A673 (cell line): ENCODE measurements at regions not wholly inside any gene's neighbourhood (a gene's known extent, or its start where the extent isn't known, plus 50 kb on each side); places are given as distances from the start of the nearest gene placed in this dataset.

Source experiments
- CTCF ChIP-seq: fragments of 300-800, 200-600 bp; sonication (generic); conservative IDR thresholded peaks from 2 replicates; pipeline ENCODE4 v1.5.1; 2017; ENCODE audit warnings: low read depth, mild to moderate bottlenecking, antibody characterized with exemption, low read length, moderate library complexity, mixed read lengths
- EZH2 ChIP-seq: fragments of 200-600 bp; sonication (generic); IDR thresholded peaks from 2 replicates; pipeline ENCODE4 v1.6.1; 2017; ENCODE audit warnings: borderline replicate concordance, low read depth, mild to moderate bottlenecking, mixed read lengths, antibody characterized with exemption, low read length; ENCODE audit not compliant: poor library complexity, severe bottlenecking

DNA sequence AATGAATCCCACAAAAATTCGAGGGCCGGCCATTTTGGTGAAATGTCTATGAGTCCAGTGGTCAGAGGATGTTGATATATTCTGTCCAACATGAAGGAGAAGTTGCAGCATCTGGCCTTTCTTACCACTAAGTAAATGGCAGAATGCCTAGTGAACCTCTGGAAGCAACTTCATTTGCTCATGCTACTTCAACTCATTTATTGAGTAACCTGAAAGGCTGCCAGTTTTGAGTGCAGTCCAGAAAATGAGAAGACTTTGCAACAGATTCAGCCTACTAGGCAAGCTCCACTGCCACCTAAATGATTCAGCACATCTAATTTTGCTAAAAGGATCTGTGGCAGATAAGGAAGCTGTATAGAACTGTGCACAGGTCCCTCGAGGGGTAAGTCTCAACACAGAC lies 265.0 kb downstream of the OPA1 start:
- TF ChIP-seq CTCF = no peak
- no peak for TF ChIP-seq EZH2
